GM11168 (cell line): ENCODE measurements at regions not wholly inside any gene's neighbourhood (a gene's known extent, or its start where the extent isn't known, plus 50 kb on each side); places are given as distances from the start of the nearest gene placed in this dataset.
"Not testable (repeated sequence)": the region's sequence is repeated elsewhere in the genome, so short reads cannot be mapped to it uniquely, and the experiment has no call there.

Source experiments
- in situ Hi-C: fragments of 300-500 bp; cut with MboI; formaldehyde crosslinking; loops from one replicate; pipeline ENCODE4 v1.12.0; 2022; ENCODE audit warnings: low sequenced_read_pairs; ENCODE audit not compliant: unreplicated experiment

DNA sequence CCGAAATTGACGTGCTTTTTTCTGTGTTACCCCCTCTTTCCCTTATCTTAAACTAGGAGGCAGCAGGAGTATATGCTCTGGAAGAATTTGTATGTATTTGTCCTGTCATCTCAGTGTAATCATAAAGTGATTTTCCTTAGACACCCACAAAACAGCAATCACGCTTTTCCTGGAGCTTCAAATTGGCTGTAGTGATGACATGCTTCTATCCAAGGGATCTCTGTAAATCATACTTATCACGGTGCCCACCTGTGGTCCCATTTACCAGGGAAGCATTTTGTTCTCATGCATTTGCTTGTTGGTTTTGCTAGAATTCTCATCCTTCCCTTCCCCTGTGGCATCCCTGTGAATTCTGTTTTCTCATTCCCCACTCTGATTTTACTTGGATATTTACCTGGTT is 220.8 kb upstream of the THUMPD2 start:
- in situ Hi-C loops = no loop called here

DNA sequence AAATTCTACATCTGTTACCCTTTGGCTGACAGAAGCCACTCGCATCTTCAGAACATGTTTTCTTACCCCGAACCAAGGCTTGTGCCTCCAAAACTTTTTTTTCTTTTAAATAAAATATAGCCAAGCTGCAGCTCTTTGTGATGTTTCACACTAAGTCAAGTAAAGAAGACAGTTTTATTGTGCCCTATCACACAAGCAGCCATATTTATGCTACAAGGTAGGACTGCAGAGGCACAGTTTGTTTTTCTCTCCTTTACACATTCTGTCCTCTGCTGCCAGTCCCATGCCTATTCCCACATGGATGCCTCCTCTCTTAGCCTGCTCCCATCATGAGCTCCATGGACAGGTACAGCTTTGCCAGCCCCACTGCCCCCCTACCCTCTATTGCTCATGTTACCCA is 219.6 kb upstream of the THUMPD2 start:
- in situ Hi-C loops = no loop called here

DNA sequence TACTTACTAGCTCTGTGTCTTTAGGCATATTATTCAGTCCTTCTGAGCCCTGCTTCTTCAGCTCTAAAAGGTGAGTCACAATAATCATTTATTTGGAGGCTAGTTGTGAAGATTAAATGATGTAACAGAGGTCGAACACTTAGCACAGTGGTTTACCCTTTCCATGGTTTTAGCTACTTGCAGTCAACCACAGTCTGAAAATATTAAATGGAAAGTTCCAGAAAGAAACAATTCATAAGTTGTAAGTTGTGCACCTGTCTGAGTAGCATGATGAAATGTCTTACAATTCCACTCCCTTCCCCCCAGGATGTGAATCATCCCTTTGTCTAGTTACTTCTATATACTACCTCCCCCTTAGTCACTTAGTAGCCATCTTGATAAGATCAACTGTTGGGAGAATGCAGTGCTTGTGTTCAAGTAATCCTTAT is 217.6 kb upstream of the THUMPD2 start:
- in situ Hi-C loops = no loop called here

DNA sequence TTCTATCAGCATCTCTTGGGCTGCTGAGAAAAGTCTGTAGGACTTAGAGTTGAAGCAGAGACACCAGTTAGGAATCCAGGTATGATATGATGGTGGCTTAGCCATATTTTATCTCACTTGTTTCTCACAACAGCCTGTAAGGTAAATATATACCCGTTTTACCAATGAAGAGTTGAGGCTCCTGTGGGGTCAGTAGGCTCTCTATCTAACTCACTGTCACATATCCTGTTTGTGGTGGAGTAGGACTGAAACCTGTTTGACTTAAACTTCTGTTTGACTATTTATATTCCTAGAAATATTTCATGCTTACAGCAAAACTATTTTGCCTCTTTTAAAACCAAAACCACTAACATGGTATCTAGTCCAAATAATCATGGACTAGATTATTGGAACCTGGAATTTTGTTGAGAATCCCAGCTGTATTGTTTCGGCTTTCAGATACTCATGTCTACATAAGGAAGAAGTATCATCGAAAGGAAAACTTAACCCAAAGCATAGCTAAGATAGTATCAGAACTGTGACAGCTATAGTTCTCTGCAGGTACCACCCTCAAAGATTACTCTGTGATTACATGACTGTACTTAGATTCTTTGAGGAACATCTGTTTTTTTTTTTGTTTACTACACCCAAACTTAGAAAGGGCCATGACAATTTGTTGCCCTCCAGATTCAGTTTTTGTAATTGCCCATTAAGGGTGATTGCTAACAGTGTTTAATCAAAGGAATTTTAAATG is 216.1 kb upstream of the THUMPD2 start:
- in situ Hi-C loops = no loop called here

DNA sequence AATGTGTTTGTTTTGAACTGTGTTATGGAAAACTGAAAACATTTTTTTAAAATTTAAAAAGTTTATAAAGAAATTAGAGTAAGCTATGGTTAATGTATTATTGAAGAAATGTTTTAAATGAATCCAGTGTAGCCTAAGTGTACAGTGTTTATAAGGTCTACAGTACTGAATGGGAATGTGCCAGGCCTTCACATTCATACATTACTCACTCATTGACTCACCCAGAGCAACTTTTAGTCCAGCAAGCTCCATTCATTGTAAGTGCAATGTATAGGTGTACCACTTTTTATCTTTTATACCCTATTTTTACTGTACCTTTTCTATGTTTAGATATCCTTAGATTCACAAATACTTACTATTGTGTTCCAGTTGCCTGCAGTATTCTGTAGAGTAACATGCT is 215.1 kb upstream of the THUMPD2 start:
- in situ Hi-C loops = no loop called here

DNA sequence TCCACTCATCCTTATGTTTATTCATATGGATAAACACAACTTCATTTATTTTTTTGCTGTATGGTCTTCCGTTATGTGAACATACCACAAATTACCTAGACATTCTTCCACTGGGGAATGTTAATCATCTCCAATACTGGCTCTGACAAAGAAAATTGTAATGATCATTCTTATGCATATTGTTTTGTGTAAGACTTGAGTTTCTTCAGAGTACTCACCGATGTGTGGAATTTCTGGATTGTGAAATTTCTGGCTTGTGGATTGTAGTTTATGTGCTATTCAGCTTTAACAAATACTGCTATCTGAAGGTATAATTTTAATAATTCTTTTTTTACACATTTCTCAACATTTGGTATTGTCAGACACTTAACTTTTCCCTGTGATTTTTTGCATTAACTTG is 212.2 kb upstream of the THUMPD2 start:
- in situ Hi-C loops = no loop called here

DNA sequence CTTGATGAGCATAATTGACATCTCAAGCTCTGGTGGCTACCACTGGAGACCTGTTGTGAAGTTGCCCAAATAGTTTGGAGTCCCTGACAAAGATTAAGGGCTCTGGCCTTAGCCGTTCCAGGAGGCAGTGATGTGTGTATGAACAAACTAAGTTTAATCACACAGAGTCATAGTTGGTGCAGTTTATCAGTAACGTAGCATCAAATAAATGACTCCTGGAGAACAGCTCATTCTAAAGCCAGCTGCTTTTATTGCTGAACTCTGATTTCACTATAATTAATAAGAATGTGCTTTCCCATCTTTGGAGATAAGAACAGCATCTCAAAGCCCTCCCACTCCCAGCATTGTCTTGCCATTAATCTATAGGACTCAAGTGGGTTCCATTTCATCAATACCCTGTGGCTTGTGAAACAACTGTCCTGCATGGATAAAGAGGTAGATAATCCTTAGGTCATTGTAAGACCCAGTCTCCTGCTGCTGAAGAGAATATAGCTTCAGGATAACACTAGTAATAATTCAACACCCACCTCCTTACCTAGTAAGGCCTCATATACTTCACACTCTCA is 211.4 kb upstream of the THUMPD2 start:
- in situ Hi-C loops = no loop called here

DNA sequence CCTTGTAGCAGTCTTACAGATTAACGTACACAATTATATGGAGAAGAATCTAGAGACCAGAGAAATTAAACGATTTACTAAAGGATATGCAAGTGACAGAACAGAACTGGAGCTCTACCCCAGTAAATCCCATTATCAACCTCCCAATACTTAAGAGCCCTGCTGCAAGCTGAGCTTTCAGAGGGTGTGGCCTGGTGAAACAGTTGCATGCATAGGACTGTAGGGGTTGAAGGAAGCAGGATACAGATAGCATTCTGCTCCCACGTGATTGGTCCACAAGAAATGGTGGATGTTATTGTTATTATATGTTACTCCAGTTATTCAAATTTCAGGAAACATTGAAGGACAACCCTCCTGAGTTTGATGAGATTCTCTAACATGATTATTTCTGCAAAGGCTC is 210.8 kb upstream of the THUMPD2 start:
- in situ Hi-C loops = no loop called here

DNA sequence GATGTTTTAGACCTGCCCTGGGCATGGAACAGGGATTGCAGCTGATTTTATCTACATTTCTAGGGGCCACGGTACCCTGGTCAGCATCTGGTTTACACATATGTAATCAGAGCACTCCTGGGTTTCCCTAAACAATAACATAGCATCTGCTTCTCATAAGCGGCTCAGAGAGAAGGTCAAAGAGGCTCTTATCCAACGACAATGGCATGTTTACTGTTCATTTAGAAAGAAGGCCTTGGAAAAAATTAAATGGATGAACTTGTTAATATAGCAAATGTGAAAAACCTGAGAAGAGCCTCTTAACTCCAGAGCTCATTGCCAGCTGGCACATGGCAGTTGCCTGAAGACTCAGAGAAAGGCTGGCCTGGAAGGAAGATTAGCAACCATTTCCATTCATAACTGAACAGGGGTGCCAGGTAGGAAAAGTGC is 202.8 kb upstream of the THUMPD2 start:
- in situ Hi-C loops = no loop called here

DNA sequence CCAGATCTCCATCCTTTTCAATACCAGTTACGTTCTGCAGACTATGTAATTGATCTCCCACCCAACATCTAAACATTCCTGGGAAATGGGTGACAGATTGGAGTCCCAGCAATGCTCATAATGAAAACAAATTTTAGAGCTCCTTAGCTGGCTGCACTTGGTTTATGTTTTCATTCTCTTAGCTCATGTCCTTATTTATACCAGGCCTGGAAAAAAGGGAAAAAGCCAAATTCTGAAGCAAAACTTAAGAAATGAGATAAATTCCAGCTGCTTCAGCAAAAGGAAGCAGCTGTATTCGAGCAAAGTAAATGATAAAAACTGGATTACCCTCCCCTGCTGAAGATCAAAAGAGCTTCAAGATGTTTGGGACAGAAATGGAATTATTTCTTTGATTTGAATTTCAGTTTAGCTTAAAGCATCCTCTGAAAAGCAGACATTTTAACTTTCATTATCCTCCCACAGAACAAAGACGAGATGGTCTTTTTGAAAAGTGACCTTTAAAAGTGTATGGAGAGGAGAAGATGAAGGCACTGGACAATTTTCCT is 196.5 kb upstream of the THUMPD2 start:
- in situ Hi-C loops = no loop called here

DNA sequence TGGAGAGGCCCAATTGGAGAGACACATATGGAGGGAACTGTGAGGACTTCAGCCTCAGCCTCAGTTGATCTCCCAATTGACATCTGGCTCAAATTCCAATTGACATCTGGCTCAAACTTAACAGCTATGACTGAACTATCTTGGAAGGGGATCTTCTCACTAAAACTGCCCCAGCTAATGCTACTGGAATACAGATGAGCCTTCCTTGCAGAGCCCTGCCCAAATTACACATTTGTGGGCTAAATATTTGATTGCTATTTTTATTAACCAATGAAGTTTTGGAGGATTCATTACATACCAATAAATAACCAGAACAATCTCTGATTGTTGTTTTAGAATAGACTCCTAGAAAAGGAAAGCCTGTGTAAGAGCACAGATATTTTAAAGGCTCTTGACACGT is 189.0 kb upstream of the THUMPD2 start:
- in situ Hi-C loops = no loop called here

DNA sequence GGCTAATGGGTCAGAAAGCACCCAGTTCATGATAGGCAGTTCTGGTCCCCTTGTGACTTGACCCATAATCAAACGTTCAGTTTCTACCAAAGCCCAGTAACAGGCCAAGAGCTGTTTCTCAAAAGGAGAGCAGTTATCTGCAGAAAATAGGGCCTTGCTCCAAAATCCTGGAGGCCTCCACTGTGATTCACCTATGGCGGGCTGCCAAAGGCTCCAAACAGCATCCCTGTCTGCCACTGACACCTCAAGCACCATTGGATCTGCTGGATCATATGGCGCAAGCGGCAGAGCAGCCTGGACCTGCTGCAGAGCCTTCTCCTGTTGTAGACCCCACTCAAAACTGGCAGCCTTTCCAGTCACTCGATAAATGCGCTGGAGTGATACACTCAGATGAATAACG is 181.6 kb upstream of the THUMPD2 start:
- in situ Hi-C loops = not testable (repeated sequence)

DNA sequence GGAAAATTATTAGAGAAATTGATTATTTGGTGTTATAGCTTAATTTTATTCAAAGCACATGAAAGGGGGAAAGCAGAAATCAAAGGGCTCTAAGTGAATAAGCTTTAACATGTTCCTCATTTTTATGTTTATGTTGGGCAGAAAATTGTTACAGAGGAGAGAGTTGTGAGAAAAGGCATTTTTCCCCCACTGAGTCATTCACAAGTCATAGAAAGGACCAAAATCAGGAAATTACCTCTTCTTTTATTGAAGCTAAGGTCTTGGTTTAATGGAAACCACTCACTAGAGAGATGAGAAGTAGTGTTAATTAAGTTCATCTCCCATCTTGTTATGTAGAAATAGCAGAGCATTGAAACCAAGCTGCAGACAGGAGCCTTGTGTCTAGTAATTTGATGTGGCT is 175.3 kb upstream of the THUMPD2 start:
- in situ Hi-C loops = no loop called here

DNA sequence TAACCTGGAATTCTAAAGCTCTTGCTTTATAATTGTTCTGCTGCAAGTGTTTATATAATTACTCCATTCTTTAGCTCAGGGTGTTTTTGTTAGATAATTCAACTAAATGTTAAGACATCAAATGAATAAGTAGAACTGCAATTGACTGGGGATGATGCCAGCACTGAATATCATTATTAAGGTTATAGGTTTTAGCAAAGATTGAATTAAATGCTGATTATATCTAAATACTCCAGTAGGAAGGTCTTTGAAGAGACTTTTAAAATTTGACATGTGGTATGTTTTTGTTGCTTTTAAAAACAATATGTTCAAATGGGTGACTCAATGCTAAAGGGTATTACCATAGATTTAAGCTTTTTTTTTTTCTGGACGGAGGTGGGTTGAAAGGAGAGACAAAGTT is 170.1 kb upstream of the THUMPD2 start:
- in situ Hi-C loops = no loop called here

DNA sequence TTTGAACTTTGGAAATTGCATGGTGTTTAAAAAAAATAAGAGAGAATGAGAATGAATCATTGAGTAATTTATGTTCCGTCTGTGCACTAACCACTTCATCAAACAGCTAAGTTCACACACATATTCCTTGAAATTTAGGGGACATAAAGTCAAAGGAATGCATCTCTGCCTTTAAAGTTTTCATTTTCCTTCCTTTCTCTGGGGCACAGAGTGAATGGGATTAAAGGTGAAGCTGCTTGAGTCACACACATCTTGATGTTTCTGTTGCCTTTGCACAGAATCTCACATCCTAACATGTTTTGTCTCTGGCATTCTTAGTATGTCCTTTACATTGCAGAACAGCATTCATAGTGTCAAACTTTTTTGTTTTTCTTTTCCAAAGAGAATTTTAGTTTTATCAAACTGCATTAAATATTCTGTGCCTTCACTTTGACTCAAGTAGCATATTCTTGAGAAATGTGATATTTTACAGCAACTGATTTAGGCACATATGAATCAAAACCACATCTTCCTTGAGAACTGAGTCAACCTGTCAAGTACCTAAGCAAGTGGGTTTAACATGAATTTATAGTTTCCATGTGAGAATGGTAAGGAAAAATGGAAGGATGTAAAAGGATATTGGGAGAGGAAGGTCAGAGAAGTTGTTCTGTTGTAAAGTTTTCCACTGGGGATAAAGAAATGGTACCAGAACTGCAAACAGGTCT is 169.1 kb upstream of the THUMPD2 start:
- in situ Hi-C loops = no loop called here

DNA sequence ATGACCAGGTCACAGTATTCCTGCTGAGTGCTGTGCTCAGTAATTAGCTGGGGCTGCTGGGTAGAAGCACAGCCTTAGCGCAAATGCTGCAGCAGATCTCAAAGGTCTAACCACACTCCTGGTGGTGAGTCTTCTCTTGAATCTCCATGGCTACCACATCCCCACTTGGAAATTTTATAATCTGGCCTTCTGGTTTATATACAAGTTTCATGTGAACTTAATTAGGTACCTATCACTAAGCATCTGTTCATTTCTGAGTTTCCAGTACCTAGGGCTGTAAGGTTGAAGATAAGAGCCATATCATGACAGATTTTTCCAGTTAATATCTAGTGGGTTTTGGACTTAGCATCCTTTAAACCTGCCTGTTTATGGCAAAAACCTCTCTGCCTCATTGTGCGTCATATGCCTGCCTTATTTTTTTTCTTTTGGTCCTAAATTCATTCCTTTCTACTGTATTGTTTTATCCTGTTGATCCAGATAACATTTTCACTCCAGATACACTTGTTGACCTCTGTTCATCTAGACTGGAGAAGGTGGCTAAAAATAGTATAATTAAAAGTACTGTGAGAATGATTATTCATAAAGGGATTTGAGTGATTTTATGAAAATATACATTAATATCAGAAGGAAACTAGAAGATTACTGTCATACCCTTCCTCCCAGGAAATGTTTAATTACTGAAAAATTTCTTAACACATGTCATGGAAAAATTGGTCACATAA is 168.4 kb upstream of the THUMPD2 start:
- in situ Hi-C loops = no loop called here

DNA sequence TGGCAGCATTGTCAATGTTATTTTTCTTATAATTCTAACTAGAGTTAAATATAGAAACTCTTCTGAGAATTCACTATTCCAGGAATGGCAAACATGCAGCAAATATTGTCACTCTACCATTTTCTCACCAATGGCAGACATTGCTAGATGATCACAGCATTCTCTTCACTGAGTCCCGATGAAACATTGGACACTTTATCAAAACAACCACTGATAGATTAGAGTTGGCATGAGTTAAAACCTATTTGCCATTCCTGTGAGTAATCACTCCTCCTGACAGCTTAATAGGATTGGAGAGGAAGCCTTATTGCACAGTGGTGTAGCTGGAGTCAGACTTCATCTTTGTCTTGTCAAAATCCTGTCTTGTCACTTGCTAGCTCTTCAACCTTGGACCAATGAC is 163.9 kb upstream of the THUMPD2 start:
- in situ Hi-C loops = no loop called here

DNA sequence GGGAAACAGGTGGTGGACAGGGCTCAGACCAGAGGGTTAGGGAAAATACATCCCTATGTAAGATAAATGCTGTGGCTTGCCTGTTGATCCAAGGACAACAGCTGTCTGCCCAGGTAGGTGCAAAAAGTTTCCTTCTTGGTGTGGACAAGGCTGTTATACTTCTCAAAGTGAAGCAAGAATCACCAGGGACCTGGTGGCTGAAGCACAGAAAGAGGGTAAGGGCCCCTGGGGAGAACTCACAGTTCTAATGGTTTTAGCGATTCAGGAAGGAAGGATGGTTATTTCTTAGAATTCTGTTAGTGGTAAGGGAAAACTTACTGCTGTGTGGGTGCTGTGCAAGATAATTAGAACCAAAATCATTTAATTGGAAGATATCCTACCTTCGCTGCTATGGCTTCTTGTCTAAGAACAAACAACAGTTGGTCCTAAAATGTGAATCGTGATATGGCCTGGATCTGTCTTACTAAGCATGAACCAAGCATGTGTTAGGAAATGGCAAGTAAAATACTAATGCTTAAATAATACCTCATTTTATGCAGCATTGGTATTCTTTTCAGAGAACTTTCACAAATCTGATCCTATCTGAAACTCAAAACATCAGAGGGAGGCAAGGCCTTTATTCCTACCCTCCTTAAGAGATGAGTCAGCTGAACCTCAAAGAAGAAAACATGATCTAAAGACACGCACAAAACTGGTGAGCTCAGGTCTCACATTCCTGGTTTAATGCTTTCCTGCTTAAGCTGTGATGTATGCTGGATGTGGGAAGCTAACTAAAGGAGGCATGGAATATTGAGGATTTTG is 159.2 kb upstream of the THUMPD2 start:
- in situ Hi-C loops = no loop called here

DNA sequence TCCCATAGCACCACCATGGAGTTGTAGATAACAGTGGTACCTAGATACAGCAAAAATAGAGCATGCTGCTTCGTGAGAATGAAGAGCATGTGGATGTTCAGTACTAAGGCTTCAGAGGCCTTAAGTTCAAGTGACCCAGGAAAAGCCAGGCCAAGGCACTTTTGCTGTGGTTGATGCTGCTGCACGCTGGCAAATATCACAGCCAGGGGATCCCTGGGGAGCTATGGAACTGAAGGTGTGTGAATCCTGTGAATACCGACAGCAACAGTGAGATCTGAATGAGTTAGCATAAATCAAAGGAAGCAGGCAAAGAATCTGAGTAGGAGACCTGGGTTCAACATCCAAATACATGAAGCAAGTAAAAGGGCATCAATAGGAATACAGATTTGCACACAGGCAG is 158.6 kb upstream of the THUMPD2 start:
- in situ Hi-C loops = no loop called here

DNA sequence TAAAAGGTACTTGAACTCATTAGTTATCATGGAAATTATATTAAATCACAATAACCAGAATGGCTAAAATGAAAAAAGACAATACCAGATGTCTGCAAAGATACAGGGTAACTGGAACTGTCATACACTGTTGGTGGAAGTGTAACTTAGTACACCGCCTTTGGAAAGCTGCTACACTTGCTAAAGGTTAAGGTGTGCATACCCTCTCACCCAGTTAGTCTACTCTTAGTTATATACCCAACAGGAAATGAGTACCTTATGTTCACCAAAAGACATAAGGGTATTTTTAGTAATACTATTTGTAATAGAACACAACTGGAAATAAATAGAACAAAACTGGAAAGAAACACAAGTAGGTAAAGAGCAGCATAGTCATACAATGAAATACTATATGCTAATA is 155.8 kb upstream of the THUMPD2 start:
- in situ Hi-C loops = no loop called here
